ENCODE measurements at regions not wholly inside any gene's neighbourhood (a gene's known extent, or its start where the extent isn't known, plus 50 kb on each side); places are given as distances from the start of the nearest gene placed in this dataset.

DNA sequence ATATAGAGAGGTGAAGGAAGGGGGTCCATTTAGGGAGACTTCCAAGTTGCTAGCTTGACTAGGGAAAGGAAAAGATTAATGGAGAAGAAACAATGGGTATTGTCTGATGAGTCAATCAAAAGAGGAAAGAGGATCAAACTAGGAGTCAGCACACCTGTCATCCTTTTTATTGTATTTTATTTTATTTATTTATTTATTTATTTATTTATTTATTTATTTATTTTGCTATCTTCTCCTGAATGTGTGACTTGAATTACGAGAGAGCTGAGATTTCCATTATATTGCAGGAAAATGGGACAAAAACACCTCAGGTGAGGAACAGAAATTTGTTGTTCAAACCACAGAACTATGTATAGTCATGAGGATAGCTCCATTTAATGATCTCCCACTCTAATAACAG lies 58.9 kb downstream of the NUDT11 start:
- H3K4me1 ChIP-seq = no peaks in the 10 kb centered on the region
- DNase-seq (no peak), ATAC-seq (ENCODE audit: low FRiP score in 2 of 2) (no peak)
- H3K27me3 ChIP-seq = no peaks in the 10 kb centered on the region
- H3K36me3 ChIP-seq = no peaks in the 10 kb centered on the region
- TF ChIP-seq POLR2AphosphoS5 (IDR thresholded peaks at IDR 0.05) (no peak), CTCF (IDR thresholded peaks at IDR 0.05) (no peak), POLR2A (IDR thresholded peaks at IDR 0.05) (no peak), EP300 (IDR thresholded peaks at IDR 0.05) (no peak)
- H3K4me3 ChIP-seq = no peak overlapping the region
- no peak overlapping the region for H3K27ac ChIP-seq
- H3K9me3 ChIP-seq = no peaks in the 10 kb centered on the region
- 88 to 95% methylated on average over 1 of the region's 1 CpG for WGBS, 2 donors

- no peak for ATAC-seq (ENCODE audit: low FRiP score in 2 of 2)
- TF ChIP-seq CTCF (IDR thresholded peaks at IDR 0.05) (no peak), POLR2AphosphoS5 (IDR thresholded peaks at IDR 0.05) (no peak), POLR2A (IDR thresholded peaks at IDR 0.05) (no peak), EP300 (IDR thresholded peaks at IDR 0.05) (no peak)
- DNase-seq = no peak
- Histone ChIP-seq H3K4me1 (no peaks in the 10 kb centered on the region), H3K9me3 (no peaks in the 10 kb centered on the region), H3K4me3 (no peak overlapping the region), H3K36me3 (no peaks in the 10 kb centered on the region), H3K27me3 (no peaks in the 10 kb centered on the region), H3K27ac (no peak overlapping the region)
- 56 to 86% methylated on average over 1 of the region's 1 CpG for WGBS, 2 donors
Measured at GRCh38 chrX:51435101-51435500, 61.3 kb downstream of the NUDT11 start.

DNA sequence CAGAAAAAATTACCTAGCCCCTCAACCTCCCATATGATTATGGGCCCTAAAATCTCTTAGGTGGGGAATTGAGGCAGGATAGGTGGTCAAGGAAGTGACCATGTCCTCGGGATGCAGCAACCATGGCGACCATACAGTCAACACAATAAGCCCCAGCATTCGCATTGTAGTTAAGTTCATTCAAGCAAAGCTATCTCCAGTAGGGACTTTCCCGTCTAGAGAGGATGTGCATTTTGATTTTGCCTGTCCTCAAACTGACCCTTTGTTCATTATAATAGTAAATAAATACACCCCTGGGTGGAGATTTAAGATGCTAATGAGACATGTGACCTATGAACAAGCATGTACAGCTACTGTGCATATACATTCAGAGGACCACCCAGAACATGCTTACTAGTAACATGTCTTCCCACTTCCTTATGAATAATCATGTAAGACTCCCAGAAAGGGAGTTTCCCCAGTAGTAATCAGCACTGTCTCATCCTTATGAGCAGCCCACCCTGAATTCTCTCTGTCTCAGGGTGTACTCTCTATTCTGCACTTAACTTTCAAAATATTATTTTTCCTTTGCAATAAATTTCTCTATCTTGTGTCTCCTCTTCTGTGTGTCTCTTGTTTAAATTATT lies 74.3 kb downstream of the NUDT11 start:
- ATAC-seq (ENCODE audit: low FRiP score in 2 of 2) (no peak), DNase-seq (no peak)
- Histone ChIP-seq H3K36me3 (no peaks in the 10 kb centered on the region), H3K27me3 (no peaks in the 10 kb centered on the region), H3K9me3 (no peaks in the 10 kb centered on the region), H3K27ac (no peak overlapping the region), H3K4me1 (no peaks in the 10 kb centered on the region), H3K4me3 (no peak overlapping the region)
- WGBS, 2 donors = 48 to 63% methylated on average over 4 of the region's 4 CpGs
- TF ChIP-seq CTCF (IDR thresholded peaks at IDR 0.05) (no peak), EP300 (IDR thresholded peaks at IDR 0.05) (no peak), POLR2A (IDR thresholded peaks at IDR 0.05) (no peak), POLR2AphosphoS5 (IDR thresholded peaks at IDR 0.05) (no peak)

- Histone ChIP-seq H3K9me3 (no peaks in the 10 kb centered on the region), H3K27ac (no peak overlapping the region), H3K4me1 (no peaks in the 10 kb centered on the region), H3K27me3 (no peaks in the 10 kb centered on the region), H3K36me3 (no peaks in the 10 kb centered on the region), H3K4me3 (no peak overlapping the region)
- TF ChIP-seq POLR2AphosphoS5 (IDR thresholded peaks at IDR 0.05) (no peak), CTCF (IDR thresholded peaks at IDR 0.05) (peak in 5 of 6 experiments; percentile 26 to 73 (median 45)), POLR2A (IDR thresholded peaks at IDR 0.05) (no peak)
- 6 to 8% methylated on average over 5 of the region's 5 CpGs for WGBS, 2 donors
- ATAC-seq (ENCODE audit: low FRiP score in 2 of 2) (no peak), DNase-seq (no peak)
Measured at GRCh38 chrX:51420610-51421009, 75.8 kb downstream of the NUDT11 start.

- no peak for DNase-seq
- TF ChIP-seq CTCF (IDR thresholded peaks at IDR 0.05) = no peak
- TF ChIP-seq POLR2AphosphoS5 (IDR thresholded peaks at IDR 0.05) = no peak
- no peak for TF ChIP-seq POLR2A (IDR thresholded peaks at IDR 0.05)
- TF ChIP-seq EP300 (IDR thresholded peaks at IDR 0.05) = no peak
Measured at GRCh38 chrX:51408462-51408861, 75.8 kb downstream of the NUDT10 start.

More at GRCh38 chrX:51408462-51408861, 75.8 kb downstream of the NUDT10 start:
- WGBS, 2 donors = 75 to 100% methylated on average over 1 to 5 of the region's 5 CpGs
- H3K36me3 ChIP-seq = no peaks in the 10 kb centered on the region
- no peaks in the 10 kb centered on the region for H3K9me3 ChIP-seq
- no peaks in the 10 kb centered on the region for H3K27me3 ChIP-seq
- no peak overlapping the region for H3K27ac ChIP-seq
- H3K4me1 ChIP-seq = no peaks in the 10 kb centered on the region
- H3K4me3 ChIP-seq = no peak overlapping the region
- no peak for ATAC-seq (ENCODE audit: low FRiP score in 2 of 2)

All from upper lobe of left lung (tissue), 6 donors.